ENCODE measurements at regions not wholly inside any gene's neighbourhood (a gene's known extent, or its start where the extent isn't known, plus 50 kb on each side); places are given as distances from the start of the nearest gene placed in this dataset.
"Not testable (repeated sequence)": the region's sequence is repeated elsewhere in the genome, so short reads cannot be mapped to it uniquely, and the experiment has no call there.

- no peak for DNase-seq (ENCODE audit: low read depth in 2 of 2)
Observed at GRCh38 chr1:90824551-90824950, 107.4 kb upstream of the BARHL2 start.

- no peak for DNase-seq (ENCODE audit: low read depth in 2 of 2)
Observed at GRCh38 chr1:90823686-90824085, 106.6 kb upstream of the BARHL2 start.

DNA sequence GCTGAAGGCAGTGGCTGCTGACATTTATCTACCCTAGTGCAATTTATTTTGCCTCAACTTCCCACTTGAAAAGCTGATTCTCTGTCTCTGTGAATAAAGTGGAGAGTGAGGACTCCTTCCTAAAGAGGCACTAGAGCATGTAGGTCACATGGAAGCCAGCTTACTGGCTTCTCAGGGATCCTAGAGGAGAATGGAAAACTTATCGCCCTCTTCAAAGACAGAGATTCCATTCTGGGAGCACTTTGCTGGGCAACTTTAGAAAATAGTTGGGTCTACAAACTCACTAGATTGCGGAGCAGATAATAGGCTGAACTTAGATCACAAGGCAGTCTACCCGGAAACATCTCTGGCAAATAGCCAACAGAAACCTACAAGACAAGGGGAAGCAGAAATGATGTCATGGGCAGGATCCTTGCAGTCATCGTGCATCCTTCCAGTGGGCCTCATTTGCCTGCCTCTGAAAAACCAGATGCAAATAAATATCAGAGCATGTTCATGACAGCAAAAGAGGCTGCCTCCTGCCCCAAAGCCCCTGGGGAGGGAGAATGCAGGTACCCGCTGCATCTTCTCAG, 104.8 kb upstream of the BARHL2 start:
- no peak for DNase-seq (ENCODE audit: low read depth in 2 of 2)

- no peak for DNase-seq (ENCODE audit: low read depth in 2 of 2)
Observed at GRCh38 chr1:90821152-90821787, 104.2 kb upstream of the BARHL2 start.

GRCh38 chr1:90820745-90821144, 103.6 kb upstream of the BARHL2 start:
- no peak for DNase-seq (ENCODE audit: low read depth in 2 of 2)

DNA sequence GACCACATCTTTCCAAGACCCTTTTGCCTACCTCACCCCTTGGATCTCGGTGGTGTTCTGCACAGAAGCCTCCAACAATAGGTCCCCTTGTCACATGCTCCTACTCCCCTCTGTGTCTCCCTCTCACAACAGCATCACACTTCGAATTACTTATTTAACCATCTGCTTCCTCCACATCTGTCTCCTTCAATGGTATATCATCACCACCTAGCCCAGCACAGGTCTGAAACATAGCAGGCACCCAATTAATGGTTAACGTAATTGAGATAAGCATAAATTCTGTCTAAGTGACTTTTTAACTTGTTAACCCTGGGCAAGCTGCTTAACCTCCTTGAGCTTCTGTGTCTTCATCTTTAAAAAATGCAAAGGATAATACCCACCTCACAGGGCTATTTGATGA, 100.3 kb upstream of the BARHL2 start:
- no peak for DNase-seq (ENCODE audit: low read depth in 2 of 2)

DNA sequence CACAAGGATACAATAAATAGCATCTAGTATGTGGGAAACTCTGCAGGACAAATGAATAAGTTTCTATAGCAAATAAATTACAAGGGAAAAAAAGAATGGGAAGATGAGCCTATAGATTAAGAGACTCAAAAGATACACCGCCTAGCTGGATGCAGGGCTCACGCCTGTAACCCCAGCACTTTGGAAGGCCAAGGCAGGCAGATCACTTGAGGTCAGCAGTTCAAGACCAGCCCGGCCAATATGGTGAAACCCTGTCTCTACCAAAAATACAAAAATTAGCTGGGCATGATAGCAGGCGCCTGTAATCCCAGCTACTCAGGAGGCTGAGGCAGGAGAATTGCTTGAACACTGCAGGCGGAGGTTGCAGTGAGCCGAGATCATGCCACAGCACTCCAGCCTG, 95.1 kb upstream of the BARHL2 start:
- DNase-seq (ENCODE audit: low read depth in 2 of 2): not testable (repeated sequence)

- not testable (repeated sequence) for DNase-seq (ENCODE audit: low read depth in 2 of 2)
Observed at GRCh38 chr1:90811444-90811950, 94.4 kb upstream of the BARHL2 start.

DNA sequence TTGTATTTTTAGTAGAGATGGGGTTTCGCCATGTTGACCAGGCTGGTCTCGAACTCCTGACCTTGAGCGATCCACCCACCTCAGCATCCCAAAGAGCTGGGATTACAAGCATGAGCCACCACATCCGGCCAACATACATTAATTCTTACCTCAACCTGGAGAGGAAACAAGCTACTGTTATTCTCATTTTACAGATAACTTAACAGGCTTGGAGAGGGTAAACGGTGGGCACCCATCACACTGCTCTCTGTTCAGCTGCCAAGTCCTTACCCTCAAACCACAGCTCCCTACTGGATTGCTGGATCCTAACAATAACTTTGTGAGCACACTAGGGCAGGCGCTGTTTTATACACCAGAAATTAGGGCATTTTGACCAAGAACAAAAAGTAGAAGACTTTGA, 93.6 kb upstream of the BARHL2 start:
- DNase-seq (ENCODE audit: low read depth in 2 of 2): no peak

DNA sequence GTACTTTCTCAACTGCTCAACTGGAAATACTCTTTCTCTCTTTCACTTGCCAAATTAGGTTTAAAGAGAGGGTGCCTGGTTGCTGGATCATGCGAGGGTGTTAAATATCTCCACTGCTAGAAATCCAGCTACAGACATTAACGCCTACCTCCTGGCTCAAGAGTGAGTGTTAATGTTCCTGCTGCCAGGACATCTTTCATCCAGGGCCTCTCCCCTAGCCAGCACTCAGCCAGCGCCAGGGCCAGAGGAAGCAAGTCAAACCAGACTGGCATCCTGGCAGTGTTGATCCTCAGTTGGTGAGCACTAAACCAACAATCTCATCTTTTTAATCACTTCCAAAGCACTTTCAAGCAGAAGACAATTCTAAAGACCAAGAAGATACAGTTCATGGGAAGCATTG, 92.9 kb upstream of the BARHL2 start:
- no peak for DNase-seq (ENCODE audit: low read depth in 2 of 2)

DNA sequence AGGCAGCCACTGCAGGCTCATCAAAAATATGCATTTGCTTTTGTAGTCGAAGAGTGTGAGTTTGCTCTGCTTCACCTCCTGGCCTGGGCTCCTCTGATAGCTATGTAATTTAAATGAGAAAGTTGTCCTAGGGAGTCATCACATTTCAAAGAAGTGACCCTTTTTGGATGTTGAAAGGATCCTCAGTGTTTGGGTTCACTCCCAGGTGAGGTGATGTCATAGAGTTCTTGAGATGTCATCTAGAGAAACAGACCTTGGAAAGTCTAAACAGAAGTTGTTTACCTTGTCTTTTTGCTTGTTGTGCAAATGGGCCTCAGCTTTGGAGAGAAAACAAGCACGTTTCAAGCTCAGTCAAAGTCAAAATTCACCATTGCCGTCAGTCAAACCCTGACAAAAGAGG, 92.0 kb upstream of the BARHL2 start:
- DNase-seq (ENCODE audit: low read depth in 2 of 2): no peak

- DNase-seq (ENCODE audit: low read depth in 2 of 2): no peak
Observed at GRCh38 chr1:90807329-90807728, 90.2 kb upstream of the BARHL2 start.

DNA sequence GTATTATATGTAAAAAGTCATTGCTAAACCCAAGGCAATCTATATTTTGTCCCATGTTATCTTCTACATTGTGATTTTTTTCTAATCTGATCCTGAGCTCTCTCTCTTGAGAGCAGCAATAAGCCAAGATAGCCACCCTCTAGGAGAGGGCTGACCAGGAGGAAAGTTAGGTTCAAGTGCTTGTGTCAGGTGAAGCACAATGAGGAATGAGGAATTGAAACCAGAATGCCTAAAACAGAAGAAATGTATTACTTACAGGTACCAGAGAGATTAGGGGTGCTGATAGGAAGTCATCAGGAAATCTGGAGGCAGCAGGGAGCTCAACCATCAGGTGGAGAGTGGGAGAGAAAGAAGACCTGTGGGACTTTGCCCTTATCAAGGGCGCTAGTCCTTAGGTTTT, 85.5 kb upstream of the BARHL2 start:
- no peak for DNase-seq (ENCODE audit: low read depth in 2 of 2)

DNA sequence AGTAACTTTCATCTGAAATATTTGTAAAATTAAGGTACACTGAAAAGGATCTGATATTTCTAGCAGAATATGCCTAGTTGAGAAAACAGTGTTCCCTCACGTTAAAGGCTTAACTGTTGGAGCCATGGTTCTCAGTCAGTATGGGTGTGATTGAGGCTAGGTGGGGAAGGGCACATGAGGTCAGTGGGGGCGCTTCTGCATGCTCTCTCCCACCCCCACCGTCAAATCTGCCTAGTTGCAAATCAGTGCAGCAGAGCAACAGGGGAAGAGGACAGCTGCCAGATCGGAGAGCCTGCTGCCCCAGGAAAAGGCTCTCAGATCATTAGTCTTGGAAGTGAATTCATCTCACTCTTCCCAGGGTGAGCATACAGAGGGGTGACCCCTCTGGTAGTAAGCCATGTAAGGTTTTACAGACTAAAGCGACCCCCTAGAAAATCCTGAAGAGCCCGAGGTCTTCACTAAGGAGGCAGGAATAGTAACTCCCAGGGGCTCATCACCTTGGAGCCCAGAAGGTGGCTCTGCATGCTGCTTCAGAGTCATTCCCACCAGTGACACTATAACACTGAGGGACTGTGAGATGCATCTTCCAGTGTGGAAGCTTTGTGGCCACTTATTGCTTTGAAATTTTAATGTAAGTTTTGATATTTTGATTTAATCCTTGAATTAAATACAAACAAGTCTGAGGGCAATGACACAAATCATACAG, 83.1 kb upstream of the BARHL2 start:
- DNase-seq (ENCODE audit: low read depth in 2 of 2): no peak

- DNase-seq (ENCODE audit: low read depth in 2 of 2): no peak
Observed at GRCh38 chr1:90799326-90799725, 82.2 kb upstream of the BARHL2 start.

DNA sequence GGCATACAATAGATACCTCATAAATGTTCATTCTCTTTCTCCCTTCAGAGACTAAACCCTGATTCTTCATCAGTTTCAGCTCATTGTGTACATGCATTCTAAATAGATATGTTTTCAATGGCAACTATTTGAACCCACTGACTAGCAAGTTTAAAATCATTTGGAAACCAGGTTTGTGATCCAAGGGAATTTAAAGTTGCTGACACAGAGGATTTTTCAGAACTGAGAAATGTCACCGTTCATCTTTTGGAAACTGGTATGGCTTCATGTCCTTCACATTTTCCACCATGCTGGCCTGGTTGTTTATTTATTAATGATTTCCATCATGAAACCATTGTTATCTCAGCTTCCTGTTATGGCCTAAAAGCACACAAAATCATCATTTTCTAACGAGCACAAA, 81.8 kb upstream of the BARHL2 start:
- no peak for DNase-seq (ENCODE audit: low read depth in 2 of 2)

- DNase-seq (ENCODE audit: low read depth in 2 of 2): no peak
Observed at GRCh38 chr1:90798344-90798743, 81.2 kb upstream of the BARHL2 start.

DNA sequence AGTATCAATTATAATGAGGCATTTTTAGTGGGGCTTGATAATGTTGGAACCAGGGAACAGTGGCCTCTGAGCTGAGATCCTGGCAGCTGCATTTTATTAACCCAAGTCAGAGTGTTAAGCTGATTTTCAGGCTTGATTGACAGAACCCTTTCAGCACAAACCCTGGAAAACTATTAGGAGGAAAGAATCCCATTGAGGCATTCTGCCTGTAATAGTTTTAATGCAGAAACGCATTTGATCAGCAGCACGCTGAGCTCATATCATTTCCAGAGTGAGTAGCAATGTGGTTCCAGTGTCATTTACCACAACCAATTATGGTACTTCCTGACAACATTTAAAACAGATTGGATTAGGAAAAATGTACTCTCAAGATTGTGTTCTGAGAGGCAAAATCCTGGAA, 78.3 kb upstream of the BARHL2 start:
- no peak for DNase-seq (ENCODE audit: low read depth in 2 of 2)

- DNase-seq (ENCODE audit: low read depth in 2 of 2): no peak
Observed at GRCh38 chr1:90786709-90787108, 69.6 kb upstream of the BARHL2 start.

GRCh38 chr1:90784186-90784847, 67.2 kb upstream of the BARHL2 start:
- DNase-seq (ENCODE audit: low read depth in 2 of 2): no peak

- no peak for DNase-seq (ENCODE audit: low read depth in 2 of 2)
Observed at GRCh38 chr1:90783181-90783580, 66.1 kb upstream of the BARHL2 start.

DNA sequence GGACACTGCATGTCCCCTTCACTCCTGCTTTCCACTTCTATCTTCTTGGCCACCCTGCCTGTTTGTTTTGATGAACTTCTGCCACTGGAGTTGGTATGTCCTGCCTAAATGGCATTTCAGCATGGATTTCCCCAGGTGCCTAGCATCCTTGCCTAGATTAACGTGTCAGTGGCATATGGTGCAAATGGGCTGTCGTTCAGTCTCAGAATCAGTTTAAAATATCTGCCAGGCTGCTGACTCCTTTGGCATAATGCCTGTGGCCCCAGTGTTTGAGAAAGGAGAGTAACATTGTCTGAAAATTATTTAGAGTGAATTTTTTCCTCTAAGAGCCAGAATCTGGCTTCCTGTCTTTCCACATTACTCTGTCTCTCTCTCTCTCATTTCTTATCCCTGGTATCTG, 64.9 kb upstream of the BARHL2 start:
- no peak for DNase-seq (ENCODE audit: low read depth in 2 of 2)

- DNase-seq (ENCODE audit: low read depth in 2 of 2): no peak
Observed at GRCh38 chr1:90781534-90781933, 64.4 kb upstream of the BARHL2 start.
